IPS-18a (cell line): ENCODE measurements at regions not wholly inside any gene's neighbourhood (a gene's known extent, or its start where the extent isn't known, plus 50 kb on each side); places are given as distances from the start of the nearest gene placed in this dataset.

Experiments
- H3K27ac ChIP-seq: one replicate; pipeline ENCODE4 v1.5.1; 2013; ENCODE audit warnings: low read length
- H3K27me3 ChIP-seq: one replicate; pipeline ENCODE4 v1.6.1; 2013; ENCODE audit warnings: mild to moderate bottlenecking, low read length; ENCODE audit not compliant: control insufficient read depth, insufficient read depth
- H3K36me3 ChIP-seq: one replicate; pipeline ENCODE4 v1.6.1; 2013; ENCODE audit warnings: low read depth, low read length; ENCODE audit not compliant: control insufficient read depth
- H3K4me1 ChIP-seq: one replicate; pipeline ENCODE4 v1.6.1; 2013; ENCODE audit warnings: low read depth, low read length; ENCODE audit not compliant: control insufficient read depth
- H3K4me3 ChIP-seq: one replicate; pipeline ENCODE4 v1.5.1; 2013; ENCODE audit warnings: low read length
- H3K9ac ChIP-seq: one replicate; pipeline ENCODE4 v1.6.1; 2013; ENCODE audit warnings: mild to moderate bottlenecking, low read length, moderate library complexity
- H3K9me3 ChIP-seq: one replicate; pipeline ENCODE4 v1.6.1; 2013; ENCODE audit warnings: low read depth, low read length; ENCODE audit not compliant: control insufficient read depth

DNA sequence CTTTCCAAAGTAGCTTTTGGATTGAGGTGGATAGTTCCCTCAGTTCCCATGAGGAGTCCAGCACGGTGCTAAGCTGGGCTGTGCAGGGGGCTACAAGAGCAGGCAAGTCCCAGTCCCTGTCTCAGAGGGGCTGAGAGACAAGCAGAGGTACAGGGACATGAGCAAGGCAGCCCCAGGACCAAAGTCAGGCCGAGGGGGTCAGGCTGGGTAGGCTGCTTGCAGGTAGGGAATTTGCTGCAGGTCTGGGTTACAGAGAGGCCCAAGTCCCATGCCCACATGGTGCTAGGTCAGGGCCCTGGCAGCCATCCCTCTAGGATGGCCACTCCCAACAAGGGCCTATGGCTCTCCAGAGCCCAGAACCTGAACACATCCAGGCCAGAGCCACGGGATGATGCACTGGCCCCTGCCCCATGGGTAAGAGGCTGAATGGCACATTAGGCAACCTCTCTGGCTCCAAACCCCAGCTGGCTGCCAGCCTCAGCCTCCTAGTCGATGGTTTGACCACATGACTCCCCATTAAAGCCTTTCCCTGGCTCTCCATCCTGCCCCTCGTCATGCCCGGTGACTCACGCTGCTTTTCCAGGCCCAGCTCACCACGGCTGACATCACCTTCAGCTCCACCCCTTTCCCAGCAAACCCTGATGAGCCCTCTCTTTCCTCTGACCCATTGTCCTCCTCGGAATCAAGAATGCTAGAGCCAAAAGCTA, 83.7 kb downstream of the SDC1 start:
- Histone ChIP-seq H3K27ac (no peak overlapping the region), H3K27me3 (no peaks in the 10 kb centered on the region), H3K9ac (no peak overlapping the region), H3K9me3 (no peaks in the 10 kb centered on the region), H3K36me3 (no peaks in the 10 kb centered on the region), H3K4me1 (no peaks in the 10 kb centered on the region), H3K4me3 (no peak overlapping the region)

DNA sequence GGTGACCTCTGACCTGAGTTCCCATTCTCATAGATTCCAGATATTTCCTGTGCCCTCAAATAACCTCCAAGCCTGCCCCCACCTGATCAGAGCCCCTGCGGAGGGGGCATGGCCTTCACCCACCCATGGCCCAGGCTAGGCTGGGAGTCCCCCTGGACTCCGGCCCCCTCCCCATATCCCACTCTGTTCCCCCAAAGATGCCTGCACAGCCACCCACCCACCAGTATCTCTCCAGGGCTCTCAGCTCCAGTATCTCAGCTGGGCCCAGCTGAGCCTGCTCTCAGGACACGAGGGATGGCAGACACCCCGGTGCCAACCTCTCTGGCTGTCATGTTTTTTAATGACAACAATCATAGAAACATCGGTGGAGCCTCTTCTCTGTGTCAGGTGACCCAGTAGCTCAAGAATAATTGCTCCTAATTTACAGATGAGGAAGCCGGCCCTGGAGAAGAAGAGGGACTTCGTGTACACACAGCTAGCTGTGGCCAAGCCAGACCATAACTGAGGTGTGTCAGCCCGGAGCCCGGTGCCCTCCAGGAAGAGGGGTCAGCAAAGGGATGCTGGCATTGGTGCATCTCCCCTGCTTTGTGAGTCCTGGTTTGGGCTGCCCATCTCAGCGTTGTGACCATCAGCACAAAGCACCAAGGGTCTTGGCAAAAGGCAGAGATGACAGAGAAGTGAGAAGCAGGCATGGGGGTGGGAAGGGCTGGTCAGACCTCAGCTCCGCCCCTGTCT, 84.4 kb downstream of the SDC1 start:
- H3K9me3 ChIP-seq: no peaks in the 10 kb centered on the region
- no peak overlapping the region for H3K4me3 ChIP-seq
- no peaks in the 10 kb centered on the region for H3K4me1 ChIP-seq
- H3K27ac ChIP-seq: no peak overlapping the region
- H3K27me3 ChIP-seq: no peaks in the 10 kb centered on the region
- no peak overlapping the region for H3K9ac ChIP-seq
- H3K36me3 ChIP-seq: no peaks in the 10 kb centered on the region

DNA sequence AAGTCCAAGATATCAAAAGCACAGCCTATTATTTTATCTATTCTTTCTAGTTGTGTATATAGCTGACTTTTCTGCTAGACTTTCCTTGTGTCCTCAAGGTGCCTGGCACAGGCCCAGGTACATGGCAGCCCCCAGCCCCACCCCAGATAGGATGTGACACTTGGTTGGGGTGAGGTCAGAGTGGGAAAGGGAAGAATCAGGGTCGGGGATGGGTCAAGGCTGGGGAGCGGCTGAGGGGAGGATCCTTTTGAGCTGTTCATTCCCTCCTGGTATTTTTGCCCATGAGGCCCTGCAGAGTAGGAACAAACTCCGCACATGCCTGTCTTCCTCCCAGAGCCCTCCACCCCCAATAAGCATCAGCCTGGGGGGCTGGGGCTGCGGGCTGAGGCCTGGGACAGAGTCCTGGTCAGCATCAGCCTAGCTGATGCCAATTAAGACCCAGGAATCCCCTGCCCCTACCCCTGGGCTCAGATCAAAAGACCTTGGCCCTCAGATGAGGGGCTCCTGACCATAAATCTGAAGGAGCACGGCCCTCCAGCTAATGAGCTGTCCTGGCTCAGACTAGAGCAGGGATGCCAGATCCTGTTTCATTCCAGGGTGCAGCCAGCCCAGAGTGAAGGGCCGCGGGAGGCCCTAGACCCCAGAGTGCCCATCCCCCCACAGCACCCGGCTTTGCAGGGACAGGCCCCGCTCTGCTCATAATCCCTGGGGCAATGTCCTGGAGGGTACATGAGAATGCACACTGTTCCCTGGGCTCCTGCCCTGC, 85.3 kb downstream of the SDC1 start:
- H3K4me1 ChIP-seq: no peaks in the 10 kb centered on the region
- no peaks in the 10 kb centered on the region for H3K9me3 ChIP-seq
- no peaks in the 10 kb centered on the region for H3K36me3 ChIP-seq
- no peak overlapping the region for H3K9ac ChIP-seq
- H3K27ac ChIP-seq: no peak overlapping the region
- H3K4me3 ChIP-seq: no peak overlapping the region
- H3K27me3 ChIP-seq: no peaks in the 10 kb centered on the region

GRCh38 chr2:20138696-20139095, 86.2 kb downstream of the SDC1 start:
- no peak overlapping the region for H3K9ac ChIP-seq
- H3K36me3 ChIP-seq: no peaks in the 10 kb centered on the region
- H3K4me3 ChIP-seq: no peak overlapping the region
- H3K27ac ChIP-seq: no peak overlapping the region
- no peaks in the 10 kb centered on the region for H3K9me3 ChIP-seq
- no peaks in the 10 kb centered on the region for H3K4me1 ChIP-seq
- H3K27me3 ChIP-seq: no peaks in the 10 kb centered on the region

DNA sequence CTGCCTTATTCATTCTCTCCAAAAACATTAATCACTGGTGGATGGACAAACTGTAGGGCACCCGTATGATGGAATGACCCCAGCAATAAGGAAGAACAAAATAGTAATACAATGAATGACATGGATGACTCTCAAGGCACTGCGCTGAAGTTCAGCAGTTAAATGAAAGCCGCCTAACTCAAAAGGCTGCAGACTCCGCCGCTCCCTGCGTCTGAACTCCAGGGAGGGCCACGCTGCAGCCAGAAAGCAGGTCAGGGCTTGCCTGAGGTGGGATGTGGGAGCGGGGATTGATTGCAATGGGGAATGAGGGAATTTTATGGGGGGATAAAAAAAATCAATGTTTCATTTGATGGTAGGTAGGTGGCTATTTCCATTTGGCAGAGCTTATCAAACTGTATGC, 86.5 kb upstream of the LAPTM4A start:
- Histone ChIP-seq H3K36me3 (no peaks in the 10 kb centered on the region), H3K27me3 (no peaks in the 10 kb centered on the region), H3K4me3 (no peak overlapping the region), H3K9me3 (no peaks in the 10 kb centered on the region), H3K27ac (no peak overlapping the region), H3K4me1 (no peaks in the 10 kb centered on the region), H3K9ac (no peak overlapping the region)

DNA sequence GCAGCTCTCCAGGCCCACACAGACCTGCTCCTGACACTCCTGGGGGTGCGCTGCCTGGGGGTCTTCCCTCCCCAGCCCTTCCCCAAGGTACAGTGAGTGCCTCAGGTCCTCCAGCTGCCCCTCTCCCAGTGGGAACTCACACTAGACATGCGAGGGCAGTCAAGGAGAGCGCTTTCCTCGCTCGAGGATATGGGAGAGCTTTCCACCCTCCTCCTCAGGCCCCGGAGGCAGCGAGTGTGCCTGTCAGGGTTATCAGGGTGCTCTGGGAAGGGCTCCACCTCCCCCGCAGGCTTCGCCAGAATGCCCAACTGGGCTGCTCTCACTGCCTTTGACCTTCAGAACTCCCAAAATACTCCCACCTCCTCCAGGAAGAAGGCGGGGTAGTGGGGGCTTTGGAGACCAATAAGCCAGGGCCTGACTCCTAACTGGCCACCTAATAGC, 85.7 kb upstream of the LAPTM4A start:
- no peaks in the 10 kb centered on the region for H3K4me1 ChIP-seq
- no peak overlapping the region for H3K9ac ChIP-seq
- no peaks in the 10 kb centered on the region for H3K36me3 ChIP-seq
- no peaks in the 10 kb centered on the region for H3K9me3 ChIP-seq
- no peaks in the 10 kb centered on the region for H3K27me3 ChIP-seq
- no peak overlapping the region for H3K4me3 ChIP-seq
- H3K27ac ChIP-seq: no peak overlapping the region

DNA sequence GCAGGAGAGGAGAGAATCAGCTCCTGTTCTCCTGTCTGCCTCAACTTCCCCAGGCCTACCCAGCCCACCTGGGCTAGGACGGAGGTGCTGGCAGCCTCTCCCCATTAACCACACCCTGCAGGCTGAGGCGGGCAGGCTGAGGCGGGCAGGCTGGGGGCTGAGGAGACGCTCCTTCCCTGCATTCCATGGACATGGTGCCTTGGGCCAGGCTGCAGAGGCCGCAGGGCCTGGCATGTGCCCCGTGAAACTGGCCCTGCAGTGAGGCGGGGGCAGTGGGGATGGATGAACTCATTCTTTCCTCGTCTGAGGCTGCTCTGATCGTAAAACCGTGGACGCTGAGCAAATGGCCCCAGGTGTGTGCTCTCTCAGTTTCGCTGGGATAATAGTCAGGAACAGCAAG, 84.7 kb upstream of the LAPTM4A start:
- H3K36me3 ChIP-seq: no peaks in the 10 kb centered on the region
- H3K27ac ChIP-seq: no peak overlapping the region
- H3K9ac ChIP-seq: no peak overlapping the region
- no peak overlapping the region for H3K4me3 ChIP-seq
- H3K27me3 ChIP-seq: no peaks in the 10 kb centered on the region
- H3K4me1 ChIP-seq: no peaks in the 10 kb centered on the region
- no peaks in the 10 kb centered on the region for H3K9me3 ChIP-seq

GRCh38 chr2:20135631-20136050, 84.2 kb upstream of the LAPTM4A start:
- Histone ChIP-seq H3K36me3 (no peaks in the 10 kb centered on the region), H3K27me3 (no peaks in the 10 kb centered on the region), H3K27ac (no peak overlapping the region)

DNA sequence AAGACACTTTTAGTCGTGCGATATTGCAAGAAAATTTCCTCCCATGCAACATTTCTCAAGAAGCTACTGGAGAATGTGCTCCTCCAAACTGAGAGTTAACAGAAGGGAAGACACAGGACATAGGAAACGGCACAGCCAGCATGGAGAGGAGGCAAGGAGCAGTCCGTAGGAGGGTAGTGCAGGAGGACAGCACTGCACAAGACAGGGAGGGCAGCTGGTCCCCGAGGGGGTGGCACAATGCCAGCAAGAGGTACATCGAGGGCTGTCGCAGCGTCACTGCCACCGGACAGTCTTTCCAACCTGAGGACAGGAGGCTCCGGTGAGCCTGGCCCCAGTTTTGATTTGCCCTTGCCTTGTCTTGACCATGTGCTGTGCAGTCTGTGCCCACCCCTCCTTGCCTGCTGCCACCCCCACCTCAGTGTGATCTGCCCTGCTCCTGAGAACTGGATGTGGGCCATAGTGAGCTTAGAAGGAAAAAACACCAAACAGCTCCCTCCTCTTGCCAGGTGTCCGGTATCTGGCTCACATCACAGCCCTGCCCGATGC, 81.6 kb upstream of the LAPTM4A start:
- H3K36me3 ChIP-seq: no peaks in the 10 kb centered on the region
- no peaks in the 10 kb centered on the region for H3K4me1 ChIP-seq
- no peak overlapping the region for H3K4me3 ChIP-seq
- H3K27ac ChIP-seq: no peak overlapping the region
- H3K9me3 ChIP-seq: no peaks in the 10 kb centered on the region
- H3K27me3 ChIP-seq: no peaks in the 10 kb centered on the region
- no peak overlapping the region for H3K9ac ChIP-seq

More at GRCh38 chr2:20135631-20136050, 84.2 kb upstream of the LAPTM4A start:
- H3K4me3 ChIP-seq: no peak overlapping the region
- H3K4me1 ChIP-seq: no peaks in the 10 kb centered on the region
- no peak overlapping the region for H3K9ac ChIP-seq
- no peaks in the 10 kb centered on the region for H3K9me3 ChIP-seq

- no peaks in the 10 kb centered on the region for H3K4me1 ChIP-seq
Measured at GRCh38 chr2:20130821-20131645, 79.6 kb upstream of the LAPTM4A start.

DNA sequence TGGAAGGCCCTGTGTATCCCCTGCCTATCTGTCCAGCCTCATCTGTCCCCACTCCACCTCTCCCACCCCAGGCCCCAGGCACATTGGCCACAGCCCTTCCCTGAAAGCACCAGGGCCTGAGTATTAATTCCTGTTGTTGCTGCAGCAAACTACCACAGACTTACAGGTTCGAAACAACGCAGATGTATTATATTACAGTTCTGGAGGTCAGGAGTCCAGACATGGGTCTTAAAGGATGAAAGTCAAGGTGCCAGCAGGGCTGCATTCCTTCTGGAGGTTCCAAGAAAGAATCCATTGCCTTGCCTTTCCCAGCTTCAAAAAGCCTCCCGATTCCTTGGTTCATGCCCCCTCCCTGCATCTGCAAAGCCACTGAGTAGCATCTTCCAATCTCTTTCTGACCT, 78.7 kb upstream of the LAPTM4A start:
- Histone ChIP-seq H3K9ac (no peak overlapping the region), H3K27ac (no peak overlapping the region), H3K9me3 (no peaks in the 10 kb centered on the region), H3K4me3 (no peak overlapping the region), H3K27me3 (no peaks in the 10 kb centered on the region), H3K36me3 (no peaks in the 10 kb centered on the region), H3K4me1 (no peaks in the 10 kb centered on the region)

More at GRCh38 chr2:20130821-20131645, 79.6 kb upstream of the LAPTM4A start:
- no peak overlapping the region for H3K4me3 ChIP-seq
- no peaks in the 10 kb centered on the region for H3K9me3 ChIP-seq
- no peaks in the 10 kb centered on the region for H3K27me3 ChIP-seq
- H3K9ac ChIP-seq: no peak overlapping the region
- H3K36me3 ChIP-seq: no peaks in the 10 kb centered on the region
- no peak overlapping the region for H3K27ac ChIP-seq
